ENCODE measurements at regions not wholly inside any gene's neighbourhood (a gene's known extent, or its start where the extent isn't known, plus 50 kb on each side); places are given as distances from the start of the nearest gene placed in this dataset.

- in situ Hi-C loops (cut with MboI; ENCODE audit: low sequenced_read_pairs) (no loop called here), intact Hi-C loops (cut with micrococcal nuclease) (no loop called here), dilution Hi-C loops (cut with HindIII; ENCODE audit: low sequenced_read_pairs, unreplicated experiment) (no loop called here)
- Histone ChIP-seq H3K4me2 (ENCODE audit: low read depth, low read length) (no peak overlapping the region), H3K9ac (ENCODE audit: low read depth, low read length) (no peak overlapping the region), H3K4ac (ENCODE audit: low read depth, low read length) (no peak overlapping the region), H4K91ac (ENCODE audit: insufficient read depth, low read depth, low read length) (no peak overlapping the region), H3K27me3 (ENCODE audit: control insufficient read depth, insufficient read depth, low read length) (no peaks in the 10 kb centered on the region), H3K9me3 (ENCODE audit: control insufficient read depth, insufficient read depth, low read length) (peaks cover 13% of the 10 kb centered on the region), H2AFZ (replicated peaks; ENCODE audit: low read length, poor library complexity) (no peak overlapping the region), H4K20me1 (ENCODE audit: insufficient read depth, low read length) (no peaks in the 10 kb centered on the region), H3K36me3 (ENCODE audit: control insufficient read depth, insufficient read depth, low read length) (no peaks in the 10 kb centered on the region), H2BK120ac (ENCODE audit: low read depth, low read length) (no peak overlapping the region), H2BK15ac (ENCODE audit: low read depth, low read length) (no peak overlapping the region), H3K9me1 (ENCODE audit: insufficient read depth, low read length) (no peaks in the 10 kb centered on the region), H3K56ac (ENCODE audit: extremely low read depth, insufficient read depth, low read length) (no peak overlapping the region), H3K23ac (ENCODE audit: low read depth, low read length) (no peak overlapping the region), H2AK5ac (ENCODE audit: low read depth, low read length) (no peak overlapping the region), H2AK9ac (replicated peaks; ENCODE audit: low read depth, low read length, poor library complexity) (no peak overlapping the region), H4K8ac (ENCODE audit: low read depth in 2 of 2, low read length in 2 of 2) (no peak overlapping the region), H3K4me1 (ENCODE audit: control insufficient read depth, insufficient read depth, low read length) (no peaks in the 10 kb centered on the region), H3K4me3 (ENCODE audit: insufficient read depth, low read depth, low read length) (no peak overlapping the region), H3K18ac (ENCODE audit: low read depth, low read length) (no peak overlapping the region), H3K79me1 (ENCODE audit: low read depth in 1 of 2, low read length in 2 of 2) (no peaks in the 10 kb centered on the region), H3K27ac (ENCODE audit: insufficient read depth, low read length) (no peak overlapping the region), H3K14ac (replicated peaks; ENCODE audit: low read depth, low read length) (no peak overlapping the region), H4K5ac (ENCODE audit: low read depth, low read length) (no peak overlapping the region), H2BK20ac (ENCODE audit: low read depth, low read length) (no peak overlapping the region), H2BK5ac (ENCODE audit: low read depth, low read length, poor library complexity, severe bottlenecking) (no peak overlapping the region)
- ATAC-seq (ENCODE audit: low read depth) (no peak), DNase-seq (no peak)
- WGBS, 2 experiments (ENCODE audit: extremely low coverage in 2 of 2, insufficient read length in 1 of 2), result 40% methylated on average over 1 of the region's 3 CpGs; no CpG with 5 or more reads in 1 of the 2 experiments
- ChIA-PET CTCF (no interaction called here), POLR2A (ENCODE audit: unreplicated experiment) (no interaction called here)
- TF ChIP-seq ELK1 (IDR thresholded peaks at IDR 0.05; ENCODE audit: borderline replicate concordance, low read depth, low read length) (no peak), FOS (IDR thresholded peaks at IDR 0.05; ENCODE audit: low read depth, low read length) (no peak), USF2 (IDR thresholded peaks at IDR 0.05; ENCODE audit: low read depth, low read length) (no peak), CEBPB (IDR thresholded peaks at IDR 0.05; ENCODE audit: low read depth, low read length) (no peak), POLR2A (IDR thresholded peaks at IDR 0.05; ENCODE audit: low read depth, low read length) (no peak), MAFK (IDR thresholded peaks at IDR 0.05; ENCODE audit: low read depth, low read length) (no peak), MXI1 (IDR thresholded peaks at IDR 0.05; ENCODE audit: borderline replicate concordance, low read depth, low read length) (no peak), RCOR1 (IDR thresholded peaks at IDR 0.05; ENCODE audit: insufficient replicate concordance, low read length) (no peak), CHD1 (IDR thresholded peaks at IDR 0.05; ENCODE audit: low read depth, low read length) (no peak), CTCF (conservative IDR thresholded peaks at IDR 0.05; ENCODE audit: low read depth, low read length) (no peak), MAZ (IDR thresholded peaks at IDR 0.05; ENCODE audit: borderline replicate concordance, low read depth, low read length) (no peak), SMC3 (IDR thresholded peaks at IDR 0.05; ENCODE audit: low read depth, low read length) (no peak), NFE2L2 (IDR thresholded peaks at IDR 0.05; ENCODE audit: low read depth, low read length) (no peak), BHLHE40 (IDR thresholded peaks at IDR 0.05; ENCODE audit: low read depth, low read length) (no peak), RAD21 (IDR thresholded peaks at IDR 0.05; ENCODE audit: low read length) (no peak), RFX5 (IDR thresholded peaks at IDR 0.05; ENCODE audit: low read depth, low read length) (no peak)
- no TSS peak for BruUV-seq (replicated peaks)
These were observed 1494.4 kb upstream of the NUDT12 start for GRCh38 chr5:105057001-105057436.

All from IMR-90 (cell line).